ENCODE measurements at regions not wholly inside any gene's neighbourhood (a gene's known extent, or its start where the extent isn't known, plus 50 kb on each side); places are given as distances from the start of the nearest gene placed in this dataset.
"Not testable (repeated sequence)": the region's sequence is repeated elsewhere in the genome, so short reads cannot be mapped to it uniquely, and the experiment has no call there.

DNA sequence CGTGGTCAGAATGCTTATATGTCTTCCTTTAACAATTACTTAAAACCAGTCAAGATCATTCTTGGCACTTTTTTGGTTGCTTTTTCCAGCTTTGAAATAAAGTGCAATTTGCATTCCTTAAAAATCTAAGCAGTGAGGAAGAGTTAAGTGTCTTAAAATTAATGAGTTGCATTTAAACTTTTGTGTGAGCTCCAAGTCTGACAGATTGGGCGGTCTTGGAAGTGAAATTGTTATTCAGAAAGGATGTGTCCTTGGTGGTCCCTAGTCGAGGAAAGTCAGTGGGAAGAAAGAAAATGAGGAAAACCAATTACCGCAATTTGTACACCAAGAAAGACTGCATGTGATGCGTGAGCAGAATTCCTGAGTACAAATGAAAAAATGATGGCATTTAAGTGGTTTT lies 132.5 kb downstream of the HHIPL2 start:
- no peak for DNase-seq

DNA sequence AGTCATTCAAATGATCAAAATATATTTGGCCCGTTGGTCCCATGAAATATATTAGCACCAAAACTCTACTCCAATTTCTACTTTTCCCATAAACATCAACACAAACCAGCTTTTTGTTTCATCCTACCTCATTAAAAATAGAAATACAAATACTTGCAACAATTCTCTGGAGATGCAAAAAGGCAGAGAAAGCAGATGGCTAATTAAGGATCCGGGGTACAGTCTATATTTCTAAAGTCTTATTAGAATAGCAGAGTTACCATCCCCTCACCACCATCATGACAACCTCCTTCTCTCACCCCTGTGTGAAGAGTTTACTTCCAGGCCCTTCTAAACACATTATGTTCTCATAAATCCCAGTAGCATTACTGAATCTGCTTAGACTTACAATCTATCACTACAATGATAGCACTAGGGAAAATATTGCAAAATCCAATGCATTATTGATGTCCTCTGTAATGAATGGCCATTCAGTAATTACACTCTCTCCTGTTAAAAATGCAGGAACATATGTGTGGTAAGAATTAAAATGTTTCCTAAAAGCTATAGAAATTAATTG lies 133.8 kb downstream of the HHIPL2 start:
- DNase-seq, result no peak

DNA sequence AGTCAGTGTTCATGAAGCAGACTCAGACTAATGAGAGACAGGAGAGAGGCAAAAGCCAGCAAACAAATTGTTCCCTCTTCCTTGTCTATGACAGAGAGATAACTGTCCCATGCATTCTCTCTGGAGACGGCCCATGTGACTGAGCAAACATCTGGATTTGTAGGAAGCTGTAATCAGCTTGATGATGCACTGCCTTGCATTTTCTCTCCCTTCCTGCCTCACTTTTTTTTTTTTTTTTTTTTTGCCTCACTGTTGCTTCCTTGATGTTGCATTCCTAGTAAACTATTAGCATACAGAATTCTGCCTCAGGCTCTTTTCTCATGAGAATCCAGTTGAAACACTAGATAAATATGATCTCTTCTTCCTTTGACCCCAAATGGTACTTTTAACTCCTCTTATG lies 134.5 kb downstream of the HHIPL2 start:
- DNase-seq, result no peak

DNA sequence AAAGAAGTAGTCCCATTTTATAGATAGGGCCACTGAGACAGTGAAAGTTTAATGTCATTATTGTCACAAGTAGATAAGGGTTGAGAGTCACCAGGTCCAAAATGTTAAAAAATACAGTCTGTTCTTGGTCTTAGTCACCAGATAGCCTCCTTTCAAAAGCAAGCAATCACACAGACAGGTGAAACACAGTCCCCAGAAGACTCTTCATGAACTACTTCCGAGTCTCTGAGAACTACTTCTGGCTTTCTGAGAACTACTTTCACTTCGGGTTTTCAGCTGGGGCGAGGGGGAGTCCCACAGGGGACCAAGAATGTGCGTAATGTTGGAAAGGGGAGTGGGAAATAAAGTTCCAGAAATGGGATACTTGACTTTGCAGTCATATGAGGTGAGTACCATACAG lies 143.2 kb downstream of the HHIPL2 start:
- DNase-seq, result no peak

DNA sequence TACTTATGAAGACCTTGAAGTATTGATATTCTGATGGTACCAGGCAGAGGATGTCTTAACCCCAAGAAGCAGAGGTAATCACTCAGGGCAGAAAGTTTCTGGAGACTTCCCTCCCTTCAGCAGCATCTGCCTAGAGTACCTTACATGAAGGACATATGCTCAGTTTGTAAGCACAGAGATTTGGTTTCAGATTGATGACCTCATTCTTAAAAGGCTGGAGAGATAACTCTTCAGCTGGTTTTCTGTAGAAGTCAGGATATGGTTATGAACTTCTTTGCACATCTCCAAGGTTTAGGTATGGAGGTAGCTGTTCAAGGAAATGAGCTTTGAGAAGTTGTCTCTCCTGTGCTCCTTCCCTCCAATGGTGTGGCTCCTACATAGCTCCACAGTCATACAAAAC lies 148.7 kb downstream of the HHIPL2 start:
- no peak for DNase-seq

DNA sequence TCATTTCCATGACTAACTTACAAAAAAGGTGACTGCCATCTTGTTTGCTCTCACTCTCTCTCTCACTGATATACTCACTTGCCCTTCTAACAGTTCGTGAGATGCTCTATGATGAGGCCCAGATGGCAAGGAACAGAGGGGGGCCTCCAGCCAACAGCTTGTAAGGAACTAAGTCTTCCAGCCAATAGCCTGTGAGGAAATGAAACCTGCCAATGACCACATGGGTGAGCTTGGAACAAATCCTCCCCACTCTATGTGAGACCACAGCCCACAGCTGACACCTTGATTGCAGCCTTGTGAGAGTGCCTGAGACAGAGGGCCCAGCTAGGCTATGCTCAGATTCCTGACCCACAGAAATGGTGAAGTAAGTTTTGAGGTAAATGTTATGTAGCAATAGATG lies 153.7 kb downstream of the HHIPL2 start:
- DNase-seq, result no peak

DNA sequence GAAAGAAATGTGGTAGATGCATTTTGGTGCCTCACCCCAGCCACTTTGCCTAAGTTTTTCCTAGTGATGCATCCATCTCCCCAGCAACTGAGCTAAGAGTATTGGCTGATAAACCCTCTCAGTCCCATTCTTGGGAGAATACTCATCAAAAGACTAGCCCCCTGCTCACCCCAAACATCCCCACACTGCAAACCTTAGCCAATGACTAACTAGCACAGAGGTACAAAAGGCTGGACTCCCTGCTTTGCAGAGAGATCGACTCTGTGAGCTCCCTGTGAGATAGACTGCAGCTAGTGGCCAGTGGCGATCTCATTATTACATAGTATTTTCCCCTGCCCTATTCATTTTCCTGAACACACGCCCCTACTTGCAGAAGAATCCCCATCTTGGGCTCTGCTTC lies 155.3 kb downstream of the HHIPL2 start:
- no peak for DNase-seq

DNA sequence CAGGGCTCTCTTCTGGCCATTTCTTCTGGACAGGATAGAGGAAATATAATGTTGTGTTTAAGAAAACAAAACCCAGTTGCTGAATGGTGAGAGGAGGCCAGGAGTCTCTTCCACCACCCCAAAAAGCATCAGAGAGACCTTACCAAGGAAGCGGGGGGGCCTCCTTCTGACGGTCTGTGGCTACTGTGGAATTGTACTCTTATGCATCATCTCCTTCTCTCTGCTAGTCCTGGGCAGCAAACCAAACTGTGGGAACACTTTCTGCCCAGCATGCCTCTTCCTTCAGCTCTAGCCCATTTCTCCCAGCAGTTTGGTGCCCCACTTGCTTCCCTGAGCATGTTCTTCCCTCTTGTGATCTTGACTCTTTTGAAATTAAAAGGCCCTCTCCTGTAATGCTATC lies 157.7 kb downstream of the HHIPL2 start:
- DNase-seq, result no peak

DNA sequence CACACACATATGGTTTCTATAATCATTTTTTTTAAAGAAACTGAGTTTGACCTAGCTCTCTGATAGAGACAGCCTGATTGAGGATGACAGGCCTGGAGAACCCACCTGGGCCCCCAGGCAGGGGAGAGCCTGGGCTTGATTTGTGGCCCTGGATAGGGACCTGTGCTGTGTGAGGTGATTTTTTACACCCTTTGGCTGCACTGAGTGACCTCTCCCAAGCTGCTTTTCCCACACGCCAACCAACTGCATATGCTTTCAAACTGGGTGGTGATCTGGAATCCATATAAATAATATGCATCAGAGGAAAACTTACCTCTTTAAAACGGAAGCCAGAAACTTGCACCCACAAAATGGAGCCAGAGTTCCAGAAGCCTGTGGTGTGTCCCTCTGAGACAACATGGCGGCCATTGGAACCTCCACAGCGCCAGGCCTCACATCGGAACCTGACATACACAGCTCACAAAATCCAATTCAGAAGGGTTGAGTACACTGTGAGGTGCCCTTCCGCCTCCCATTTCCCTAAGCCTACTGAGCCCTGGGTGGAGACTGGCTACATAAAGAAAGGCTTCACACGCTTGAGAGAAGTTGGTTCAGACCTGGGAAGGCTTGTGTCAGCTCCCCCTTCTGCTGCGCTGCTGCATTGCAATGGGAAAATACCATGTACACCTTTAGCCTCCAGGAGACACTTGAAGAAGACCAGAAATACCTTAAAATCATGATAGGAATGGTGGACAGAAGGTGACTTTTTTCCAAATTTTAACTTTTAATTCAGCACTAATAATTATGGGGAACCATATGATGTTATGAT lies 160.7 kb downstream of the HHIPL2 start:
- DNase-seq, result no peak

DNA sequence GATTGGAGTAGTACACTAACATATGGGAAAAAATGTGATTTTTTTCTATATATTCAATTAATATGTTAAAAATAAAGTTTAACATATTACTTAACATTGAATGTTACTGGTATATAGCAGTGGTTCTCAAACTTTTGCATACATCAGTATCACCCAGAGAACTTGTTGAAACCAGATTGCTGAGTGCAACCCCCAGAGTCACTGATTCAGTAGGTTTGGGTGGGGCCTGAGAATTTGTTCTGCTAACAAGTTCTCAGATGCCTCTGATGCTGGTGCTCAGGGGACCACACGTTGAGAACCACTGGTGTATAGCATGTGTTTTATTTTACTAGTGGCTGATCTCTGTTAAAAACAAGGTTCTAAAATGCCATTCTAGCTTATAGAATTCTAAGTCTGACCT lies 161.9 kb downstream of the HHIPL2 start:
- no peak for DNase-seq

DNA sequence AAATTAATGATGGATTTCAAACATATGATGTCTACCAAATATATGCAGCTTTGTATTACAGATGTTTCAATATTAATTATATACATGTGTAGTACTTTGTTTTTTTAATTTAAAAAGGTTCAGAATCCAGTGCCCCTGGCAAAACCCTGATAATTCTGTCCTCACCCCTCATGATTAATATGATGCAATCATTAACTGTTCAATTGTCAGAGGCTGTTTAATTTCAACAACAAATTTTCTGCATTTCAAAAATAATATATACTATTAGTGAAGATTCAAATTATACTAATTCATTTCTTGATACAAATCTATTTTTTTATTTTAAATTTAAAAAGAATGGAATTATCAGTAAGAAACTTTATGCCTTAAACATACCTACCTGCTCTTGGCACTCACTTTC lies 162.6 kb downstream of the HHIPL2 start:
- DNase-seq, result no peak

DNA sequence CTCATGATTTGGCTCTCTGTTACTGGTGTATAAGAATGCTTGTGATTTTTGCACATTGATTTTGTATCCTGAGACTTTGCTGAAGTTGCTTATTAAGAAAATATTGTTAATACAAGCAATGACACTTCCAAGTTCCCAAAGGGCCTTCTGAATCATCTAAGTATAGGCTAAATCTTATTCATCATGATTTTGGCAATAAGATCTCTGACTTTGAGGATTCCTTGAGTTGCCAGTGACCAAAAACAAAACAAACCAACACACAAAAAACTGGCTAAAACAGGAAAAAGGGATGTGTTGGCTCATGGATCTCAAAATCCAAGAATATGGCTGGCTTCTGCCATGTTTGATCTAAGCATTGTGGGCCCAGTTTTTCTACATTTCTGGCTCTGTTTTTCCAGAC lies 163.4 kb downstream of the HHIPL2 start:
- DNase-seq, result no peak

DNA sequence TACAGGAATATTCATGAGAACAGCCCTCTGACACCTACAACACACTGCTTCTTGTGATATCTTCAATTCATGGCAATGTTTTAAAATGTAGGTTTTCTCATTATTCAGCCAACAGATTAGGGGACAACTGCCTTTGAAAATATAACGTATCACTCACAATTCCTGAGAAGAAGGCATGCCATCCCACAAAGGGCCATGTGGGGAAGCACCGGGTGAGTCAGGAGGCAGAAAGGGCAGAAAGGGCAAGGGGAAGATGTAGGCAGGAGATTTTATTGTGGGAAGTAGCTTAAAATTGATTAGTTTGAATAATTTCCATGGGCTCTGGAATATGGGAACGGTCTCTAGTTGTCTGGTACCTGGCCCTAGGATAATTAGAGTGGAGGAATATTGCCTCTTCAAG lies 165.7 kb downstream of the HHIPL2 start:
- peak in 1 of 3 donors; percentile 3 for DNase-seq

DNA sequence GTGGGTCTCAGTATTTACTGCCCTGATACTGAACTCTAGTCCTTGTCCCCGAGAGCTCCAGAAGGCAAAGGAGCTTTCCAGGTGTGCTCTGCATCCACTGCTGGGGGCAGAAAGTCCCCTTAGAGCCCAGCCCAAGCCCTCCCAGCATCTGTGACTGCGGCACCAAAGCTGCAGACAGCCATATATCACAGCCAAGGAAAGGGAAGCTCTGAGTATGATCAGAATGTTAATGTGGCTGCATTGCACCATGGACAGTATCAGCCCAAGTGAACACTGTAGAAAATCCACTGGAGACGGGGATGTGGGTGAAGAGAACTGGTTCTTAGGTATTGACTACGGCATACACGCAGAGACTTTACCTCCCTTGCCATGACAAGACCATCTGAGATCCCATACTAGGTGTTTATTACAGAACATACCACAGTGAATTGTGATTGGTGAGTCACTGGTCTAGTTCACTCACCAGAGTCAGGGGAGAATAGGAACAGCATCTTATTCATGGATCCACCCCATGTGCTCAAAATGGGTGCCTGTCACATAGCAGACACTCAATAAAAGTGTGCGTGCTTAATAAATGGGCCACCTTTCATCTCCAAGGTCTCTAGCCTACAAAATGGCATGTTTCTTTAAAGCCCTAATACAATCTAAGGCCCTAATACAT lies 170.3 kb downstream of the HHIPL2 start:
- no peak for DNase-seq

DNA sequence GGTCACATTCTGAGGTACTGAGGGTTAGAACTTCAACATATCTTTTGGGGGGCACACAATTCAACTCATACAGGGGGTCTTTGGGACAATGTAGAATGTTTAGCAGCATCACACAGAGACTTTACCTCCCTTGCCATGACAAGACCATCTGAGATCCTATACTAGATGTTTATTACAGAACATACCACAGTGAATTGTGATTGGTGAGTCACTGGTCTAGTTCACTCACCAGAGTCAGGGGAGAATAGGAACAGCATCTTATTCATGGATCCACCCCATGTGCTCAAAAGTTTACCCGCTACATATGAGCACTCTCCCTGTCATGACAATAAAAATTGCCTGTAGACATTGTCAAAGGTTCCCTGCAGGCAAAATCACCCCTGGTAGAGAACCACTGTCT lies 171.1 kb downstream of the HHIPL2 start:
- DNase-seq, result not testable (repeated sequence)

DNA sequence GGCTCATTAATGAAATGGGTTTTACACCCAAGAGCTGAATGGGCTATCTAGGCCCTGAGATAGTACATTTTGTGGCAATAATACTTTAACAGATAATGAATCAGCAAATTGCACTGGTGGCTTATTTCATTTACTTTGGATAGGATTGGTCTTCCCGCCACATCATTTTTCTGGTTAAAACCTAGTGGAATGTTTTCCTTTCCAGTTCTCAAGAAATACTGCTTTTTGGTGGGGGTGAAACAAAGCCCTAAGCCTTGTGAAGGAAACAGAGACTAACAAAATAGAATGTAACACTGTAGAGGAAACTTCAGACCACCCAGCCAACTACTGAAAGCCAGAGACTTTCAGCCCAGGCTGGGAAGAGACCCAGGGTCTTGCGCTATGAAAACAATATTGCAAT lies 172.2 kb downstream of the HHIPL2 start:
- DNase-seq, result no peak

DNA sequence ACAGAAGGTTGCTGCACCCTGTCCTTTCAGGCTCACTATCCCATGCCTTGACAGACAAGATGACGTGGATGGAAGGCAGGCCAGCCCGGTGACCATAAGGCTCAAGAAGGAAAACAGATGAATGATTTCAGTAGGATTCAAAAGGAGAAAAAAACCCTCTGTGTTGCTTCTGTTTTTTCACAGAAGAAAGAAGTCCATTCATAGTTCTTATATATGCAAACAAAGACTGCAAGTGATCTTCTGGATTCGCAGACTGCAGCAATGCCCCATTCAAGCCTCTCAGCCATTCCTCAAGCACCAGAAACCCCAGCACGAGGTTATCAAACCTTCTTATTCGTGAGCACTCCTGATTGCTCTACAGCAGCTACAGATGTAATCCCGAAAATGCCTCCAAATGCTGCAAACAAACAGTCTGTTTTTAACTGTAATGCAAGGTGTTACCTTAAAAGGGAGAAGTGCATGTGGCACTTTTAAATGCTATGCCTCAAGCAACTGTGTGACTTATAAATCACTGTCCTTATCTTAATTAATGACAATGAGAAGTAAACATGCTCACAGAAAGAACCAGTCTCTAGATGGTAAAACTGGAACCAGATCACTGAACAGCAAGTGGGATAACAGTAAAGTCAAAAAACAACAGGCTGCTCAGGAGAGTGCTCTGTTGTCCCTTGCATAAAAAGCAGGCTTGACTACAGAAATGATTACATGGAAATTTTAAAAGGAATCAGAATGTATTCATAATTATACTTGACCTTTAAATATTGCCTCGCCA lies 173.9 kb downstream of the HHIPL2 start:
- no peak for DNase-seq

DNA sequence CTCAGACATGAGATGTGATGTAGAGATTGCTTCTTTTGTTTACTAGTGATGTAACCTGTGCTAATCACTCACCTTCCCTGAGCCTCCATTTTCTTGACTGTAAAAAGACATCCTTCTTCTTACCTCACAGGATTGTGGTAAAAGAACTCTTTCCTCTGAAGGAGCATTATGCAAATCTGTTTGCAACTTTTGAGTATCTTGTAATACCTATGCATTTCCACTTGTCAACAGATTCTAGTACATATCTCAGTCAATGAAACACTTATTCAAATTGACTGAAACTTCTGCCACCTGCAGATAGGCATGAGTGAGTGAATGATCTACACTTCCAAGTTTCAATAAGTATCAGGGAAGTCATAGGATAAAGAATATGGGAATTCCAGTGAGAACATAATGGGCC lies 174.7 kb downstream of the HHIPL2 start:
- no peak for DNase-seq

DNA sequence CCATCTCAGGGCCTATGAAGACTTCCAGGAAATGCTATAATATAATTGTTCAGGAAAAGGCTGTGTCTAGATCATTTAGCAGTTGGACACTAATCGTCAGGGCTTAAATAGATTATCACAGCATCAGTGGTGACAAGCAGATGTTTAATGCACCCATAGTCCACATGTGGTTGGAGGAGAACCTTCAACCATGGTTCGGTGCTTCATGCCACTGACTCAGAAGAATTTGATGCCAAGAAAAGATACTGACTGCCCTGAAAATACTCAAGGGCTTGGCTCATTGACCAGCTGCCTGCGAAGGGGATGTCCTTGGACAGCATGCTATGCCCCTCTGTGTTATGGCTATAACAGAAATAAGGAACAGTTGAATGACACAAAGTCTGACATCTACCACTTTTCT lies 175.7 kb downstream of the HHIPL2 start:
- no peak for DNase-seq

DNA sequence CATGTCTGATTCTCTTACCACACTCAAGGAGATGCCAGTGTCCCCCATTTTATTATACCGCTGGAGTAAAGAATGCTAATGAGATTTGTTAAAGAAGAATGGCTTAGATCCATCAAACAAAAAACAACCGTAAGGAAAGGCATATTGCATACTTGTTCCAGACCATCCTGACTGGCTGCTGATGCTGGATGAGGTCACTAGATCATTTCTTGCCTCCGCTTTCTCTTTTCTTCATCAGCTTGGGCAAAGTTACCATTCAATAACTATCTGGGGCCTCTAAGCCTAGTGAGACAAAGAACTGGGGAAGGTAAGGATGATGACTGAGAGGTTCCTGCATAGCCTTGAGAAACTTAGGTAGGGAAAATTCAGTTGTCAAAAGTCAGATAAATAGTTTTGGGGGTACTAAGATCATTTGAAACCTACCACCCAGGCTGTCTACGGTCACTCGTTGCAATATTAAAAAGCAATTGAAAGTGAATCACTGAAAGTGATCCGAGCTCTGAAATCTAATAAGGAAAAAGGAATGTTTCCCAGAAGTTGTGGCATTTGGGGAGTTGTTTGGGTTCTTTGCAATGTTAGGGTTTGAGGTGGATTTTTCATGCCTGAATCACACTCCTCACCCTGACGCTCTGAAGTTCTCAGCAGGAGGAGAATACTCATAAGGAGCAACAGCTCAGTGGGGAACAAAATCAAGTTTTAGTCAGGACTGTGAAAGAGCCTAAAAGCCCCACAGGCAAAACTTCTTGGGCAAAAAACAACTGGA lies 176.8 kb downstream of the HHIPL2 start:
- no peak for DNase-seq

DNA sequence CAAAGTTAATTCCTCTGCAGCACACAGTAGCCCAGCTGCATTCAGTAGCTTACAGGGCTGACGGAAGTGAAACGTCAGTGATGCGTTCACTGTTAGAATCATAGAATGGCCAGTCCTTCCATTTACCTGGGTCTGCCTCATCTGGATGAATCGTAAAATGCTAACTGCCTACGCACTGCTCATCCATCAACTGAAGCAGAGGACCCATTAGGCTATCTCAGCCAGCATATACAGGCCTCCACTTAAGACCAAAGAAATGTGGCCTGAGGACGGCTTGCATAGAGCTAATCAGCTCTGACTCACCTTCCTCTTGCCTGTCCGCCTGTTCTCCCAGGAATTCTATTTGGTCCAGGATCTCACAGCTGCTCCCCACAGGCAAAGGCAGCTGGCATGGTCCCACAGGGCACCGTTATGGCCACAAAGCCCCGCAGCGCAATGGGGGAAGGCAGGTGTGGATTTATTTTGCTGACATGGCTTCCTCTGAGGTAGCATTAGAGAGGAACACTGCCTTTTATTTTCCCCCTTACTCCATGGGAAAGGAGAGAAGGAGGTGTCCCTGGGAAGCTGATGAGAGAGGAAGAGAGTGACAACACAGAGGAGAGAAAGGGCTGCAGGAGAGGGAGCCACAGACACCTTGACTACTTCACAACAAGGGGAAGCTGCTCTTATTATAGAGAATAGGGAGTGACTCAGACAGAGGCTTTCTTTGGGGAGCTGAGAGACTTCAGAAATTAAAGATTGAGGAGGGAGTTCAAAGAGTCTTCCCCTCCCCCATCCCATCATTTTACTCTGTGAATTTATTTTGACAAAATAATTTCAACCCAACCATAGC lies 177.6 kb downstream of the HHIPL2 start:
- DNase-seq, result no peak

DNA sequence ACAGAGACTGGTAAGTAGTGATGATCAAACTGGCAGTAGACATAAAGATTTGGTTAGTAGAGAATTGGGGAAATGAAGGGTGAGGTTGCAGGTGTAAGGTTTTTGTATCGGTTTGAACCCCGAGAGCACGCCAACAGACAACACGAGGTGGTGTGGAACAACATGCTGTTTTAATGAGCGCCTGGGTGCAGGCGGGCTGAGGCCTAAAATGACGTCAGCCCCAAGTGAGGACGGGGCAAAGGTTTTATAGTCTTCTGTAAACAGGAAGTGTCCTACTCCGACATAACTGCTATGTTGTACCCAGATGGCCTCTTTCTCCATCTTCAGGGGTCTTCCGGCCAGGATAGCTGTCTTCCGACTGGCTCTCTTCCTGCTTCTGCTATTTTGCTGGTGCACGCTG lies 178.8 kb downstream of the HHIPL2 start:
- DNase-seq, result no peak

Data from suppressor macrophage treated with lipopolysaccharide for 1 hour (primary cell).